BLaER1 (cell line): ENCODE measurements at regions not wholly inside any gene's neighbourhood (a gene's known extent, or its start where the extent isn't known, plus 50 kb on each side); places are given as distances from the start of the nearest gene placed in this dataset.

Source experiments
- H3K27ac ChIP-seq: shearing (Covaris generic); formaldehyde crosslinking; 2 replicates; pipeline ENCODE4 v1.8.1; 2022
- H3K27me3 ChIP-seq: shearing (Covaris generic); formaldehyde crosslinking; 2 replicates; pipeline ENCODE4 v1.8.1; 2022
- H3K36me3 ChIP-seq: shearing (Covaris generic); formaldehyde crosslinking; 2 replicates; pipeline ENCODE4 v1.8.1; 2022
- H3K4me1 ChIP-seq: shearing (Covaris generic); formaldehyde crosslinking; 2 replicates; pipeline ENCODE4 v1.8.1; 2022
- H3K4me2 ChIP-seq: shearing (Covaris generic); formaldehyde crosslinking; 2 replicates; pipeline ENCODE4 v1.8.1; 2022
- H3K4me3 ChIP-seq: shearing (Covaris generic); formaldehyde crosslinking; 2 replicates; pipeline ENCODE4 v1.8.1; 2022
- H3K9ac ChIP-seq: shearing (Covaris generic); formaldehyde crosslinking; 2 replicates; pipeline ENCODE4 v1.8.1; 2022
- H3K9me3 ChIP-seq: shearing (Covaris generic); formaldehyde crosslinking; 2 replicates; pipeline ENCODE4 v1.8.1; 2022
- H4K20me1 ChIP-seq: shearing (Covaris generic); formaldehyde crosslinking; 2 replicates; pipeline ENCODE4 v1.8.1; 2022
- Cebpa-rat ChIP-seq: shearing (Covaris generic); IDR thresholded peaks from 2 replicates; pipeline ENCODE4 v1.8.1; 2022

GRCh38 chr15:68482246-68482645, 50.3 kb upstream of the ITGA11 start:
- Histone ChIP-seq H4K20me1 (no peaks in the 10 kb centered on the region), H3K9me3 (peaks cover 8% of the 10 kb centered on the region), H3K27ac (no peak overlapping the region), H3K27me3 (no peaks in the 10 kb centered on the region), H3K9ac (no peak overlapping the region), H3K4me3 (no peak overlapping the region), H3K4me2 (no peak overlapping the region), H3K36me3 (no peaks in the 10 kb centered on the region), H3K4me1 (peaks cover 30% of the 10 kb centered on the region)
- TF ChIP-seq Cebpa-rat, result no peak

DNA sequence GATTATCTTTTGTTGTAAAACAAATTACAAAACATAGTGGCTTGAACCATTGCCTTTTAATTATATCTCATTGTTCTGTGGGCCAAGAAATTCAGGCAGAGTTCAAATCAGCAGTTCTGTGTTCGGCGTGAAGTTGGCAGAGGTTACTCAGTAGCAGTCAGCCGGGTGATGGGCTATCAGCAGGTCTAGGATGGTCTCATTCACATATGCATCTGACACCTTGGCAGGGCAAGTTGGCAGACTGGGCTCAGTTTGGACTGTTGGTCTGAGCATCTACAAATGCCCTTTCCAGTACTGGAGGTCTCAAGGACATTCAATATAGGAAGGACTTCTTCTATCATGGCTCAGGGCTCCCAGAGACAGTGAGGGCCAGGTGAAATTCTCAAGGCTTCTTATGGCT, 51.2 kb upstream of the ITGA11 start:
- Histone ChIP-seq H3K4me3 (no peak overlapping the region), H3K9ac (no peak overlapping the region), H3K4me2 (no peak overlapping the region), H4K20me1 (no peaks in the 10 kb centered on the region), H3K4me1 (peaks cover 30% of the 10 kb centered on the region), H3K27me3 (no peaks in the 10 kb centered on the region), H3K36me3 (no peaks in the 10 kb centered on the region), H3K27ac (no peak overlapping the region), H3K9me3 (peaks cover 8% of the 10 kb centered on the region)
- no peak for TF ChIP-seq Cebpa-rat

GRCh38 chr15:68484220-68484619, 52.3 kb upstream of the ITGA11 start:
- no peaks in the 10 kb centered on the region for H3K36me3 ChIP-seq
- H3K4me2 ChIP-seq, result peak overlapping the region; percentile 68
- no peak for TF ChIP-seq Cebpa-rat

DNA sequence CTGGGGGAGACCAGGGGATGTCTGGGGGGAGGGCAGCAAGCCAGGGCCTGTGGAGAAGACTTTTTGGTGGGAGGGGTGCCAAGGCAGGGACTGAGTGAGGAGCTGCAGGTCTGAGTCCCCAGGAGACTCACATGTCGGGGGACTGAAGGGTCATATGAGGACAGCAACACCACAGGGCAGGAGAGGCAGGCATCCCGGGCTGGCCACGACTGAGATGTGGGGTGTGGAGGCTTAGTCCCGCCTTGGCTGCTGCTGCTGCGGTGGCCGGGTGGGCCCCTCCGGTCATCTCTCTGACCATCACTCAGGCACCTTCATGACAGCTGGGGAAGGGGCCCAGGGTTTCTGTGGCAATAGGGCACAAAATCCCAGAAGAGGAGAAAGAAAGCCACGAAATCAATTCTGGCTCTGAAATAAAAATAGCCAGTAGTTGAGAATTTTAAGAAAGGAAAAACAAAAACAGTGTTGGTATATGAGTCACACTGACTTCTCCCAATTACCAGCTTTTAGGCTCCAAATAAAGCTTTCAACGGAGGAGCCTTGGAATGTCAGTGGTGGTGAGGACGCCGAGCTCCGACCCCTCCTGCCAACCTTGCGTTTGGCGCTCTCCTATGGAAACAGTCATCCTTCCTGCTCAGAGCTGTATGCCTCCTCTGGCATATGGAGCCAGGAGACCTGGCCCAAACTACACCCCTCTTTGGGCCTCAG, 52.9 kb upstream of the ITGA11 start:
- no peaks in the 10 kb centered on the region for H3K27me3 ChIP-seq
- no peak for TF ChIP-seq Cebpa-rat
- peak overlapping the region; percentile 68 for H3K4me2 ChIP-seq
- H3K9me3 ChIP-seq, result peaks cover 8% of the 10 kb centered on the region
- H3K36me3 ChIP-seq, result no peaks in the 10 kb centered on the region
- H3K27ac ChIP-seq, result no peak overlapping the region
- H3K4me1 ChIP-seq, result peaks cover 44% of the 10 kb centered on the region
- H4K20me1 ChIP-seq, result no peaks in the 10 kb centered on the region
- no peak overlapping the region for H3K9ac ChIP-seq
- H3K4me3 ChIP-seq, result no peak overlapping the region

More at GRCh38 chr15:68484220-68484619, 52.3 kb upstream of the ITGA11 start:
- H3K9ac ChIP-seq, result no peak overlapping the region
- H3K9me3 ChIP-seq, result peaks cover 8% of the 10 kb centered on the region
- H3K27me3 ChIP-seq, result no peaks in the 10 kb centered on the region
- H4K20me1 ChIP-seq, result no peaks in the 10 kb centered on the region
- H3K4me1 ChIP-seq, result peaks cover 37% of the 10 kb centered on the region
- H3K4me3 ChIP-seq, result no peak overlapping the region
- no peak overlapping the region for H3K27ac ChIP-seq

DNA sequence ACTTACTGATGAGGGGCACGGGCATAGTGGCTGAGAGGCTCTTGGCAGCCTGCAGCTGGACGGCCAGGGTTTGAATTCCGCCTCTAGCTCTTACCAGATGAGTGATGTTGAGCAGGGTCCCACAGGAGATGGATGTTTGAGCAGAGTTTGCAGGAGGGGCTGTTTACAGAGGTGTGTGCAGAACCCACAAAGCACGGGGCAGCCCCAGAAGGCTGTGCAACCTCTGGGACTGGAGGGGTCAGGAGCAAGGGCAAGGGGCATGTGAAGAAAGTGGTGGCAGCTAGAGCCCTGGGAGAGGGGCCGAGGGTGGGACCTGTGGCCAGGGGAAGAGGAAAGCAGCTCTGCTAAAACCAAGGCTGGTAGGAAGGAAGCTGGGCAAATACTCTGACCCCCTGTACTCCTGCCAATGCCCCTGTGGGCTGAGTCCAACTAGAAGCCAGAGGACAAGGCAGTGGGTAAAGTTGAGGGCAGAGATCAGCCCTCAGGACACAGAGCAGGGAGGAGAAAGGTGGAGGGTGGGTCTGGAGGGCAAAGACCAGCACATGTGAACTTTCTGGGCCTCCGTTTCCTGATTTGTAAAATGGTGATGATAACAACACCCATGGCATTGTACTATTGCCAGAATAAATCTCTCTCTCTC, 53.9 kb upstream of the ITGA11 start:
- Histone ChIP-seq H3K4me2 (peak overlapping the region; percentile 68), H3K9ac (no peak overlapping the region), H3K27me3 (no peaks in the 10 kb centered on the region), H3K4me3 (no peak overlapping the region), H3K9me3 (peaks cover 8% of the 10 kb centered on the region), H3K27ac (no peak overlapping the region), H3K36me3 (no peaks in the 10 kb centered on the region), H4K20me1 (no peaks in the 10 kb centered on the region), H3K4me1 (peaks cover 44% of the 10 kb centered on the region)
- no peak for TF ChIP-seq Cebpa-rat

GRCh38 chr15:68487087-68487843, 55.3 kb upstream of the ITGA11 start:
- Histone ChIP-seq H3K27ac (no peak overlapping the region), H4K20me1 (no peaks in the 10 kb centered on the region), H3K9me3 (no peaks in the 10 kb centered on the region), H3K4me1 (peaks cover 44% of the 10 kb centered on the region), H3K27me3 (no peaks in the 10 kb centered on the region), H3K36me3 (no peaks in the 10 kb centered on the region), H3K9ac (no peak overlapping the region), H3K4me3 (no peak overlapping the region), H3K4me2 (no peak overlapping the region)
- TF ChIP-seq Cebpa-rat, result no peak

DNA sequence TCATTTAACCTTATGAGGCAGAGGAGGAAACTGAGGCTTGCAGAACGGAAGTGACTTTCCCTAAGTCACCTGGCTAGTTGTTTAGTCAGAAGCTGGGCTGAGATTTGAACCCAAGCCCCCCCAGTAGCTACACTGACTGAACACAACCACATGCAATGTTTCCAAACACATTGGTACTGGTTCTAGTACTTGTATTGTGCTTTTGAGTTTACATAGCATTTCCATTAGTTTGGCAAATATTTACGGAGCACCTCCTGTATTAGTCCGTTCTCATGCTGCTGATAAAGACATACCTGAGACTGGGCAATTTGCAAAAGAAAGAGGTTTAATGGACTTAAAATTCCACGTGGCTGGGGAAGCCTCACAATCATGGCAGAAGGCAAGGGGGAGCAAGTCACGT, 56.3 kb upstream of the ITGA11 start:
- H3K36me3 ChIP-seq, result no peaks in the 10 kb centered on the region
- H3K27ac ChIP-seq, result no peak overlapping the region
- H3K27me3 ChIP-seq, result no peaks in the 10 kb centered on the region
- no peaks in the 10 kb centered on the region for H4K20me1 ChIP-seq
- H3K9me3 ChIP-seq, result no peaks in the 10 kb centered on the region
- H3K4me1 ChIP-seq, result peaks cover 44% of the 10 kb centered on the region
- no peak overlapping the region for H3K4me3 ChIP-seq
- TF ChIP-seq Cebpa-rat, result no peak
- no peak overlapping the region for H3K9ac ChIP-seq
- H3K4me2 ChIP-seq, result no peak overlapping the region

GRCh38 chr15:68488966-68489365, 57.0 kb upstream of the ITGA11 start:
- TF ChIP-seq Cebpa-rat, result no peak
- peak overlapping the region; percentile 15 for H3K4me2 ChIP-seq
- H3K36me3 ChIP-seq, result no peaks in the 10 kb centered on the region
- no peak overlapping the region for H3K27ac ChIP-seq
- H3K27me3 ChIP-seq, result no peaks in the 10 kb centered on the region
- no peaks in the 10 kb centered on the region for H3K9me3 ChIP-seq
- no peaks in the 10 kb centered on the region for H4K20me1 ChIP-seq
- H3K9ac ChIP-seq, result no peak overlapping the region
- H3K4me1 ChIP-seq, result peaks cover 43% of the 10 kb centered on the region
- no peak overlapping the region for H3K4me3 ChIP-seq

- Histone ChIP-seq H3K27me3 (no peaks in the 10 kb centered on the region), H3K27ac (no peak overlapping the region), H4K20me1 (no peaks in the 10 kb centered on the region), H3K4me2 (peak overlapping the region; percentile 15), H3K4me1 (peaks cover 38% of the 10 kb centered on the region), H3K36me3 (no peaks in the 10 kb centered on the region), H3K9me3 (no peaks in the 10 kb centered on the region), H3K4me3 (no peak overlapping the region), H3K9ac (no peak overlapping the region)
- no peak for TF ChIP-seq Cebpa-rat
Observed at GRCh38 chr15:68489421-68489820, 57.5 kb upstream of the ITGA11 start.
